Neutrophil (primary cell): ENCODE measurements at regions not wholly inside any gene's neighbourhood (a gene's known extent, or its start where the extent isn't known, plus 50 kb on each side); places are given as distances from the start of the nearest gene placed in this dataset.

Experiments used
- H3K27ac ChIP-seq: fragments of 200-600 bp; sonication (generic); 2 replicates; pipeline ENCODE4 v1.5.1; 2016; ENCODE audit warnings: mild to moderate bottlenecking, moderate library complexity
- H3K27me3 ChIP-seq: fragments of 200-600 bp; sonication (generic); 2 replicates; pipeline ENCODE4 v1.6.0; 2016; ENCODE audit warnings: mild to moderate bottlenecking
- H3K36me3 ChIP-seq: fragments of 200-600 bp; sonication (generic); 2 replicates; pipeline ENCODE4 v1.5.1; 2017
- H3K4me1 ChIP-seq, 2 experiments: fragments of 200-600 bp in 1 of 2; sonication (generic) in 1 of 2; 1 replicate in 1 of 2; 2 replicates in 1 of 2; pipeline versions ENCODE4 v1.5.1 to v1.6.1; 2013 to 2016; ENCODE audit warnings: low read depth in 1 of 2, low read length in 1 of 2, mild to moderate bottlenecking in 1 of 2, moderate library complexity in 1 of 2; ENCODE audit not compliant: control insufficient read depth in 1 of 2, insufficient read depth in 1 of 2
- H3K4me3 ChIP-seq, 2 experiments: fragments of 200-600 bp in 1 of 2; sonication (generic) in 1 of 2; 1 replicate in 1 of 2; 2 replicates in 1 of 2; pipeline ENCODE4 v1.5.1; 2013 to 2016; ENCODE audit warnings: low read depth in 1 of 2, low read length in 1 of 2, mild to moderate bottlenecking in 1 of 2, moderate library complexity in 1 of 2
- H3K9me3 ChIP-seq: fragments of 200-600 bp; sonication (generic); 2 replicates; pipeline ENCODE4 v1.5.1; 2016
- TF ChIP-seq, protein P1 (sequence below): fragments of 200-600 bp; sonication (generic); IDR thresholded peaks from 2 replicates; pipeline ENCODE4 v1.5.1; 2016; ENCODE audit warnings: antibody characterized with exemption

DNA sequence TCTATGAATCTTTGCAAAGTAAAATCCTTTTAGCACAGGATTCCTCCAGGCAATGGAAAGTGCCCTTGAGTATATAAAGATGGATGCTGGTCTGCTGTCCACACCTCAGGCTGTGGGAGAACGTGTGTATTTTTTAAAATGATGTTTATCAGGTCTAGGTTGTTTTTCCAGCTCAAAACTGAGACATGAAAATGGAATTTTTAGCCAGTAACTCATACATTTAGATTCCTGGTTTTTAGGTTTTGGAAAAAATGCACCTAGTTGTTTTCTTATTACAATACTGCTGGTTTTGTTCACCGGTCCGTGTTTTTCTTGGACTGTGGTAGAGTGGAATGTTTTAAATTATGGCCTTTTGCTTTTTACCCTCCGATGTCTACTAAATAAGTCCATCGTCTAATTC is 554.7 kb downstream of the SOX6 start:
- TF ChIP-seq, protein P1, sequence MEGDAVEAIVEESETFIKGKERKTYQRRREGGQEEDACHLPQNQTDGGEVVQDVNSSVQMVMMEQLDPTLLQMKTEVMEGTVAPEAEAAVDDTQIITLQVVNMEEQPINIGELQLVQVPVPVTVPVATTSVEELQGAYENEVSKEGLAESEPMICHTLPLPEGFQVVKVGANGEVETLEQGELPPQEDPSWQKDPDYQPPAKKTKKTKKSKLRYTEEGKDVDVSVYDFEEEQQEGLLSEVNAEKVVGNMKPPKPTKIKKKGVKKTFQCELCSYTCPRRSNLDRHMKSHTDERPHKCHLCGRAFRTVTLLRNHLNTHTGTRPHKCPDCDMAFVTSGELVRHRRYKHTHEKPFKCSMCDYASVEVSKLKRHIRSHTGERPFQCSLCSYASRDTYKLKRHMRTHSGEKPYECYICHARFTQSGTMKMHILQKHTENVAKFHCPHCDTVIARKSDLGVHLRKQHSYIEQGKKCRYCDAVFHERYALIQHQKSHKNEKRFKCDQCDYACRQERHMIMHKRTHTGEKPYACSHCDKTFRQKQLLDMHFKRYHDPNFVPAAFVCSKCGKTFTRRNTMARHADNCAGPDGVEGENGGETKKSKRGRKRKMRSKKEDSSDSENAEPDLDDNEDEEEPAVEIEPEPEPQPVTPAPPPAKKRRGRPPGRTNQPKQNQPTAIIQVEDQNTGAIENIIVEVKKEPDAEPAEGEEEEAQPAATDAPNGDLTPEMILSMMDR, result no peak
- Histone ChIP-seq H3K27me3 (no peaks in the 10 kb centered on the region), H3K27ac (no peak overlapping the region), H3K9me3 (no peaks in the 10 kb centered on the region), H3K4me3 (no peak overlapping the region), H3K4me1 (peaks cover 10 to 14% of the 10 kb centered on the region in 2 experiments), H3K36me3 (no peaks in the 10 kb centered on the region)

GRCh38 chr11:15805726-15806125 is 550.6 kb downstream of the SOX6 start:
- no peak overlapping the region for H3K27ac ChIP-seq
- H3K4me3 ChIP-seq, result no peak overlapping the region
- H3K9me3 ChIP-seq, result no peaks in the 10 kb centered on the region
- no peaks in the 10 kb centered on the region for H3K36me3 ChIP-seq
- peaks cover under 1% of the 10 kb centered on the region in 2 experiments for H3K4me1 ChIP-seq
- TF ChIP-seq, protein P1, result no peak
- no peaks in the 10 kb centered on the region for H3K27me3 ChIP-seq

- TF ChIP-seq, protein P1, result no peak
- no peaks in the 10 kb centered on the region for H3K9me3 ChIP-seq
- H3K4me3 ChIP-seq, result no peak overlapping the region
- no peaks in the 10 kb centered on the region for H3K4me1 ChIP-seq
- H3K27ac ChIP-seq, result no peak overlapping the region
- H3K36me3 ChIP-seq, result no peaks in the 10 kb centered on the region
- no peaks in the 10 kb centered on the region for H3K27me3 ChIP-seq
These were observed 550.1 kb downstream of the SOX6 start for GRCh38 chr11:15806217-15806616.

- H3K4me1 ChIP-seq, result no peaks in the 10 kb centered on the region
- H3K27me3 ChIP-seq, result no peaks in the 10 kb centered on the region
- TF ChIP-seq, protein P1, result no peak
- H3K9me3 ChIP-seq, result no peaks in the 10 kb centered on the region
- H3K27ac ChIP-seq, result no peak overlapping the region
- no peaks in the 10 kb centered on the region for H3K36me3 ChIP-seq
- no peak overlapping the region for H3K4me3 ChIP-seq
These were observed 548.5 kb downstream of the SOX6 start for GRCh38 chr11:15807827-15808226.

- TF ChIP-seq, protein P1, result no peak
- Histone ChIP-seq H3K27ac (no peak overlapping the region), H3K4me3 (no peak overlapping the region), H3K4me1 (no peaks in the 10 kb centered on the region), H3K9me3 (no peaks in the 10 kb centered on the region), H3K27me3 (no peaks in the 10 kb centered on the region), H3K36me3 (no peaks in the 10 kb centered on the region)
These were observed 546.3 kb downstream of the SOX6 start for GRCh38 chr11:15810082-15810481.

- TF ChIP-seq, protein P1, result no peak
- H3K27me3 ChIP-seq, result no peaks in the 10 kb centered on the region
- H3K36me3 ChIP-seq, result no peaks in the 10 kb centered on the region
- no peaks in the 10 kb centered on the region for H3K4me1 ChIP-seq
- no peak overlapping the region for H3K4me3 ChIP-seq
- no peak overlapping the region for H3K27ac ChIP-seq
- H3K9me3 ChIP-seq, result no peaks in the 10 kb centered on the region
These were observed 545.8 kb downstream of the SOX6 start for GRCh38 chr11:15810525-15810924.
